GM21423 (cell line): ENCODE measurements at regions not wholly inside any gene's neighbourhood (a gene's known extent, or its start where the extent isn't known, plus 50 kb on each side); places are given as distances from the start of the nearest gene placed in this dataset.
"Not testable (repeated sequence)": the region's sequence is repeated elsewhere in the genome, so short reads cannot be mapped to it uniquely, and the experiment has no call there.

Experiments
- ATAC-seq: cut with Tn5 transposase; IDR thresholded peaks from one replicate; pipeline ENCODE4 v1.9.1; 2021; ENCODE audit warnings: mild to moderate bottlenecking, moderate library complexity; ENCODE audit not compliant: unreplicated experiment

GRCh38 chr2:221931251-221931991 is 359.3 kb upstream of the EPHA4 start:
- ATAC-seq, result no peak

- ATAC-seq, result no peak
Observed at GRCh38 chr2:221929259-221929658, 357.2 kb upstream of the EPHA4 start.

- no peak for ATAC-seq
Observed at GRCh38 chr2:221926327-221926726, 354.2 kb upstream of the EPHA4 start.

DNA sequence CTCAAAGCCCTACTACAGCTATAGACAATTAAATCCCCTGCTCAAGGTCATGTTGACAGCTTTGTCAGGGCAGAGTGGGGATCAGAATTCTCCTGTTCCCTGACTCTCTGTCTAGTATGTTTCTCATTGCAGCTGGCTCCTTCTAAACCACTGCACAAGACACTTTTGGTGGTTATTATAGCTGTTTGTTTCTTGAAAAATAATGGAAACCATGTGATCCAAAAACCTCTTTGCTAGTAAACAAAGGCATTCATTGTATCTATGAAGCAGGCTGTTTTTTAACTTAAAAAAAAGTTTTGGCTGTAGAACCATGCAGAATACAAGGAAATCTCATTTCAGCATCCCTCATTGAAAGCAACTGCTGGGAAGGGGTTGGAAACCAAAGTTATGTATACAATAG is 352.5 kb upstream of the EPHA4 start:
- no peak for ATAC-seq

DNA sequence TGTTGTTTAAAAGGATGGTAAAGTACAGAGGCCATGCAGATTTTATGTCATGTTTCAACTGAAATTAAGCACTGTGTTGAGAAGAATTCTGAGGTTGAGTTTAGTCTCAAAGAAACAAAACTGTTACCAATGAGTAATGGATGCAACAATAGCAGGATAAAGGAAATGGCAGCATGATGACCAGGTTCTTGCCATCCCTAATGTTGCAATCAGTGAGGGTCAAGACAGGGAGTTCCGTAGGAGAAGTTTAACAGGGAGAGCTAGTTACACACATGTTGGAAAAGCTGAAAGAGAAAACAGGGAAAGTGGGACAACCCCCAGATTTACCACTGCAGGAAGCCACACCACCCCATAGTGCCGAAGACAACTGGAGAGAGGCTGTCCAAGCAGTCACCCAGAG is 343.8 kb upstream of the EPHA4 start:
- no peak for ATAC-seq

GRCh38 chr2:221914334-221914880 is 342.3 kb upstream of the EPHA4 start:
- ATAC-seq, result no peak

DNA sequence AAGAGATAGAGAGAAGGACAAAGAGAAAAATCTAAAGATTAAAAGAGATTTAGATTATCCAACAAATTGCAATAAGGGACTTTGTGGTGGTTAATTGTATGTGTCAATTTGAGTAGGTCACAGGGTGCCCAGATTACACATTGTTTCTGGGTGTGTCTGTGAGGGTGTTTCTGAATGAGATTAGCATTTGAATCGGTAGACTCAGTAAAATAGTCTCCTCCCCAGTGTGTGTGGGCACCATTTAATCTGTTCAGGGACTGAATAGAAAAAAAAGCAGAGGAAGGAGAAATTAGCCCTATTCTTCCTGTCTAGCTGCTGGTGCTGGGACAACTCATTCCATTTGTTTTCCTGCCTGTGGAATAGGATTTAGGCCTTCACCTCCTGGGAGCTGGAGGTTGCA is 339.8 kb upstream of the EPHA4 start:
- ATAC-seq, result no peak

- no peak for ATAC-seq
Observed at GRCh38 chr2:221911321-221911720, 339.2 kb upstream of the EPHA4 start.

- no peak for ATAC-seq
Observed at GRCh38 chr2:221908518-221908917, 336.4 kb upstream of the EPHA4 start.

DNA sequence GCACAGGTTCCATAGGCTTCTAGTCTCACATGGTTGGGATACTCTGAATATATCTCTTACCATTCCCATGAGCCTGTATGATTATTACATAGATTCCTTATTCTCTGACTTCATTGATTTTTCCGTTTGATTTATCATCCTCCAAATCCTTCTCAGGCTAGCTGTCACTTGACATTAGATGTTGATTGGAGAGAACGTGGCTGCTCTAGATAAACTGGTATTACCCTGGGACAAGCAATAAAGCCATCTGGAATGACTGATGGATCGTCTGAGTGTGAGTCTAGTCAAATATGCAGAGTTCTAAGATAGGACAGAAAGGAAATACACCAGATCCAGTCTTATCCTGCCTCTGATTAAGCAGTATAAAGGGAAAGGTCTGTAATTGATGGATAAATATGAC is 325.6 kb upstream of the EPHA4 start:
- ATAC-seq, result no peak

GRCh38 chr2:221896505-221897151 is 324.5 kb upstream of the EPHA4 start:
- no peak for ATAC-seq

DNA sequence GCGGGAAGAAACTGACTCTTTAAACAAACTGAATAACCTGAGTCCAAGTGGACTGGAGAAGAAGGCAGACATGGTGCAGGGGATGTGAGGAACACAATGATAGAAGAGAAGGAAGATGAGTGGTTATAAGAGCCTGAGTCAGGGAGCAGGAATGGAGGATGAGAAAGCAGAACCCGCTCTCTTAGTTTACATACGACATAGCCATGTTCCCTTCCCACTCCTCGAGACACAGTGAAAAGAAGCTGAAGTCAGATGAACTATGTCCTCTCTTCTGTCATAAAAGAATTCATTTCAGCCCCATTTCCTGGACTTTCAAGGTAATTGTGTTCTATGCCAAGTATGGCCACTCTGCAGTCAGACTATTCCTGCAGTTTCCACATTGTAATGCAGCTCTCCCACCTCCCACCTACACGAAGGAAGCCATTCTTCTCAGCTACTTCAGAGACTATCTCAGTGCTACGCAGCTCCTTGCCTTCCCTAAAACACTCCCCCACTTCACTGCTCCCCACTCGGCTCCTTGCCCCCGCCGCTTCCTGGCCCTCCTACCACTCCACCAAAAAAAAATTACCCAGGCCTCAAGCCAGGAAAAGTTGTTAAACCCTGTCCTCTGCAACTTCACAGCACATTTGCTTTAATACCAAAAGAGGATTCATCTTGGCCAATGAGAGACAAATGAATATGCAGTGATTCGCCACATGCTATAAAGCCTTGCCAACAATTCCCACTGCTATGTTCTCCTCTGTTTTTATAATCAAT is 323.4 kb upstream of the EPHA4 start:
- ATAC-seq, result no peak

- no peak for ATAC-seq
Observed at GRCh38 chr2:221893501-221893900, 321.4 kb upstream of the EPHA4 start.

DNA sequence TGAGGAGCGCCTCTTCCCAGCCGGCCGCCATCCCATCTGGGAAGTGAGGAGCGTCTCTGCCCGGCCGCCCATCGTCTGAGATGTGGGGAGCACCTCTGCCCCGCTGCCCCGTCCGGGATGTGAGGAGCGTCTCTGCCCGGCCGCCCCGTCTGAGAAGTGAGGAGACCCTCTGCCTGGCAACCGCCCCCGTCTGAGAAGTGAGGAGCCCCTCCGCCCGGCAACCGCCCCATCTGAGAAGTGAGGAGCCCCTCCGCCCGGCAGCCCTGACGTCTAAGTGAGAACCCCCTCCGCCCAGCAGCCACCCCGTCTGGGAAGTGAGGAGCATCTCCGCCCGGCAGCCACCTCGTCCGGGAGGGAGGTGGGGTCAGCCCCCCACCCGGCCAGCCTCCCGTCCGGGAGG is 319.9 kb upstream of the EPHA4 start:
- ATAC-seq, result not testable (repeated sequence)

- ATAC-seq, result no peak
Observed at GRCh38 chr2:221883976-221884375, 311.9 kb upstream of the EPHA4 start.

DNA sequence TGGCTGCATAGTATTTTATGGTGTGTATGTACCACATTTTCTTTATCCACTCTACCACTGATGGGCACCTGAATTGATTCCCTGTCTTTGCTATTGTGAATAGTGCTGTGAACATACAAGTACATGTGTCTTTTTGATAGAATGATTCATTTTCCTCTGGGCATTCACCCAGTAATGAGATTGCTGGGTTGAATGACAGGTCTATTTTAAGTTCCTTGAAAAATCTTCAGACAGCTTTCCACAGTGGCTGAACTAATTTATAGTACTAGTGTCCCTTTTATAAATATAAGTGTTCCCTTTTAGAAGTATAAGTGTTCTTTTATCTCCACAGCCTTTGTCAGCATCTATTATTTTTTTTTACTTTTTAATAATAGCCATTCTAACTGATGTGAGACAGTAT is 303.9 kb upstream of the EPHA4 start:
- no peak for ATAC-seq

- ATAC-seq, result no peak
Observed at GRCh38 chr2:221874444-221874843, 302.3 kb upstream of the EPHA4 start.

DNA sequence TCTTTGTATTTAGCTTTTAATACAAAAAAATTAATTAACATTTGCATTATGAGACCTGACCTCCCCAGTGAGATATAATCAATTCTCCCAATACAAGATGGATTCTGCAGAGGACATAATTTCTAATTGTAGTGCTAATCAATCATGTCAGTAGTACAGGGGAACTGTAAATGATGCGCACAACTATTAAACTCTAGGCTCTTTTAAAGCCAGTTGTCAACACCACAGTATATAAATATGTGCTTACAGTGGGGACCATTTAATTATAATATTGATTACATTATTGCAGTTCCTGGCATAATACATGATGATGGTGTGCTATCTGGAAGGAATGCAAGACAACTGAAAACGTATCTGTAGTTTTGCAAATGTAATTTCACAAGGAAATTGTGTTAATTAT is 285.6 kb upstream of the EPHA4 start:
- ATAC-seq, result no peak

GRCh38 chr2:221853297-221853696 is 281.2 kb upstream of the EPHA4 start:
- no peak for ATAC-seq

DNA sequence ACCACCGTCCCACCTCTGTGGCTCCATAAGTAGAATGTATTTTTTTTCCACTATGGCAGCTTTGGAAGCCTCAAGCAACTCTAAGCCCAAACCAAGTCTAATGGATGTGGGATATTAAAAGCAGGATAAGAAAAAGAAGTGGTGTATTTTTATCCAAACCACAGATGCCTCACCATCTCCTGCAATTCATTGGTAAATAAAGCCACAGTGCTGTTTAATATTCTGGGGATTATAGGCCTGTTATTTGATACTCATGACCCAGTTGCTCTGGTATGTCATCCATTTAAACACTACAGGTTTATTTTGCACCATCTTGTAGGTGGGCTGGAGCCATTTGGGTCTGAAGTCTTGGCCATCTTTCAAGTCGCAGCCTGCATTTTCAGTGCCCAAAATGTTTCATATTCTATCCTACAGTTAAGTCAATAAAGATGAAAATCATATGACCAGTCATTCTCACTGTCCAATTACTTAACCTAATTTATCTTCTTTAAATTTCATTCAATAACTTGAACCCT is 279.5 kb upstream of the EPHA4 start:
- ATAC-seq, result no peak

- no peak for ATAC-seq
Observed at GRCh38 chr2:221850076-221850475, 278.0 kb upstream of the EPHA4 start.
